Tibial nerve (tissue), 3 donors: ENCODE measurements at regions not wholly inside any gene's neighbourhood (a gene's known extent, or its start where the extent isn't known, plus 50 kb on each side); places are given as distances from the start of the nearest gene placed in this dataset.

Experiments used
- POLR2A ChIP-seq, 2 donors: fragments of 450-650 bp; IDR thresholded peaks; one replicate each; pipeline ENCODE4 v1.6.1; 2017; ENCODE audit warnings: antibody characterized with exemption in 2 of 2, mild to moderate bottlenecking in 2 of 2, moderate library complexity in 2 of 2
- TF ChIP-seq, protein P1 (sequence below), 5 experiments: fragments of 200-600 bp in 3 of 5; fragments of 450-650 bp in 2 of 5; sonication (generic) in 3 of 5; IDR thresholded peaks; one replicate each; pipeline ENCODE4 v1.5.1; 2016 to 2019; ENCODE audit warnings: antibody characterized with exemption in 5 of 5, mild to moderate bottlenecking in 3 of 5, moderate library complexity in 2 of 5

GRCh38 chrX:106247162-106247561 lies 79.1 kb downstream of the PWWP3B start:
- TF ChIP-seq, protein P1, sequence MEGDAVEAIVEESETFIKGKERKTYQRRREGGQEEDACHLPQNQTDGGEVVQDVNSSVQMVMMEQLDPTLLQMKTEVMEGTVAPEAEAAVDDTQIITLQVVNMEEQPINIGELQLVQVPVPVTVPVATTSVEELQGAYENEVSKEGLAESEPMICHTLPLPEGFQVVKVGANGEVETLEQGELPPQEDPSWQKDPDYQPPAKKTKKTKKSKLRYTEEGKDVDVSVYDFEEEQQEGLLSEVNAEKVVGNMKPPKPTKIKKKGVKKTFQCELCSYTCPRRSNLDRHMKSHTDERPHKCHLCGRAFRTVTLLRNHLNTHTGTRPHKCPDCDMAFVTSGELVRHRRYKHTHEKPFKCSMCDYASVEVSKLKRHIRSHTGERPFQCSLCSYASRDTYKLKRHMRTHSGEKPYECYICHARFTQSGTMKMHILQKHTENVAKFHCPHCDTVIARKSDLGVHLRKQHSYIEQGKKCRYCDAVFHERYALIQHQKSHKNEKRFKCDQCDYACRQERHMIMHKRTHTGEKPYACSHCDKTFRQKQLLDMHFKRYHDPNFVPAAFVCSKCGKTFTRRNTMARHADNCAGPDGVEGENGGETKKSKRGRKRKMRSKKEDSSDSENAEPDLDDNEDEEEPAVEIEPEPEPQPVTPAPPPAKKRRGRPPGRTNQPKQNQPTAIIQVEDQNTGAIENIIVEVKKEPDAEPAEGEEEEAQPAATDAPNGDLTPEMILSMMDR (IDR thresholded peaks at IDR 0.05), result no peak
- no peak for TF ChIP-seq POLR2A (IDR thresholded peaks at IDR 0.05)
